COR-L47 (cell line): ENCODE measurements at regions not wholly inside any gene's neighbourhood (a gene's known extent, or its start where the extent isn't known, plus 50 kb on each side); places are given as distances from the start of the nearest gene placed in this dataset.
"Not testable (repeated sequence)": the region's sequence is repeated elsewhere in the genome, so short reads cannot be mapped to it uniquely, and the experiment has no call there.

Experiments used
- DNase-seq: peaks from one replicate; lab custom pipeline; 2025; lab: John Stamatoyannopoulos, UW

DNA sequence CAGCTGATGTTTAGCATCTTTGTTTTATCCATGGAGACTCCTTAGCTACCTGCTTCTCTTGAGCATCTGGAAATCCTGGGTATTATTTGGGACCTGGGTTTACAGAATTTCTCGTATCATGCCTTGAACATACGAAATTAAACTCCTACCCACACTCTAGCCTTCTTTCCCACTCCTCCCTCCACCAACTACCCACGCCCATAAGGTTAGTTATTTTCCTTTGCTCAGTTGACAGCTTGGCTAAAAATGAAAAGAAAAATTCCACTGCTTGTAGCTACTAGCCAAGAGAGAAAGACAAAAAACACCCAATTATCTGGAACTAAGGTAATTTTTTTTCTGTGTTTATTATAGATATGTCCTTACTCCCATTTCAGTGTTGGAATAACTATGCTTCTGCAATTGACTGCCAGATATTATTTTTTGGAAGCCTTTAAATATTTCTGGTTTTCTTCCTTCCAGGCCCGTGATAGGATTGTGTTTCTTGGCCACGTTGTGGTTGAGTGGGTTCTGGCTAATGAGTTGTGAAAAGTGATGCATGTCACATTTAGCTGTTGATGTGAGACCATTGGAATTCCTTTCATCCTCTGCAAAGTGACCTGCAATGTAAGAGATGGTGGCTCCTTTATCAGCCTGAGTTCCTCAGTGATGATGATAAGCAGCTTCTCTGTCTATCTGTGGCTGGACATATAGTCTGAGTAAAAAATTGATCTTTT lies 308.1 kb downstream of the LRRC70 start:
- DNase-seq = no peak

GRCh38 chr5:62837330-62837729 lies 258.7 kb downstream of the LRRC70 start:
- DNase-seq = not testable (repeated sequence)

GRCh38 chr5:62829604-62829986 lies 251.0 kb downstream of the LRRC70 start:
- no peak for DNase-seq

DNA sequence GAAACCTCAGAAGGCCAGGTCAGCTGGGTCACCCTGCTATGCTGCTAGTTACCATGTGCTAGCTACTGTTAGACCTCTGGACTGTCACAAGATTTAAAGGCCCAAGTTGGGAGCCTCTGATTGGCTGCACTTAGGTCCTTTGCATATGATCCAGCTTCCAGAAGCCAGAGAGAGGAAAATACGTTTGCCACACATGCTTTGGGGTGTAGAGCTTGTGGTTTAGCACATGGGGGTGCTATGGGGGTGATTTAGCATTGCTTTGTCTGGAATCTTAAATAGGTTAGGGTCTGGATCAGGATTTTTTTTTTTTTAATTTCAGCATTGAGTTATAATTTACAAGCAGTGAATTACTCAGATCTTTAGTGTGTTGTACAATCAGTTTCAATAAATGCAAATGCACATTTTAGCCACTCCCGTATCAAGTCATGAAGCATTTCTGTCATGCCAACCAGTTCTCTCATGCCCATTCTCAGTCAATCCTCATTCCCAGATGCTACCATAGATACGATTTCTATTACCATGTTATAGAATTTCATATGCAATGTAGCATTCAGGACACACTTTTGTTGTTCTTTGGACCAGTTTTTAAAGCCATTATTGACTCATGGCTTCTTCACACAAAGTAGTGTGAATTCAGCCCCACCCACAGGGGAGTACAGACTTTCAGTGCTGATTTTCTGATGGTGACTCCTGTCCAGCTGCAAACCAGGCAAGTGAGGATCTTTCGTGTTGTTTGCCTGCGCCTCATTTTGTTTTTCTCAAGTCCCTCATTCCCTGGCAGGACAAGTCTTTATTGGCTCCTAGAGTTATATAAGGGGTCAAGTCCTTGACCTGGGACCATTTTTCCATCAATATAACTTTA lies 250.4 kb downstream of the LRRC70 start:
- DNase-seq = no peak

DNA sequence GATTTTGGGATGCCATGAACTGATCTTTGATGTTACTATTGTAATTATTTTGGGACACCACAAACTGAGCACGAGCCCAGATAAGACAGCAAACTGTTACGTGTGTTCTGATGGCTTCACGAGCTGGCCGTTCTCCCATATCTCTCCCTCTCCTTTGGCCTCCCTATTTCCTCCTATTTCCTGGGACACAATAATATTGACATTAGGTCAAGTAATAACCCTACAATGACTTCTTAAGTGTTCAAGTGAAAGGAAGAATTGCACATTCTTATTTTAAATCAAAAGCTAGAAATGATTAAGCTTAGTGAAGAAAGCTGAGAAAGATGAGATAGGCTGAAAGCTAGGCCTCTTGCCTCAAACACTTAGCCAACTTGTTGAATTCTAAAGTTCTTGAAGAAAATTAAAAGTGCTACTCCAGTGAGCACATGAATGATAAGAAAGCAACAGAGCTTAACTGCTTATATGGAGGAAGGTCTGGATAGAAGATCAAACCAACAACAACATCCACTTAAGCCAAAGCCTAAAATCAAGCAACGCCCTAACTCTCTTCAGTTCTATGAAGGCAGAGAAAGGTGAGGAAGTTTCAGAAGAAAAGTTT lies 247.1 kb downstream of the LRRC70 start:
- DNase-seq = no peak

DNA sequence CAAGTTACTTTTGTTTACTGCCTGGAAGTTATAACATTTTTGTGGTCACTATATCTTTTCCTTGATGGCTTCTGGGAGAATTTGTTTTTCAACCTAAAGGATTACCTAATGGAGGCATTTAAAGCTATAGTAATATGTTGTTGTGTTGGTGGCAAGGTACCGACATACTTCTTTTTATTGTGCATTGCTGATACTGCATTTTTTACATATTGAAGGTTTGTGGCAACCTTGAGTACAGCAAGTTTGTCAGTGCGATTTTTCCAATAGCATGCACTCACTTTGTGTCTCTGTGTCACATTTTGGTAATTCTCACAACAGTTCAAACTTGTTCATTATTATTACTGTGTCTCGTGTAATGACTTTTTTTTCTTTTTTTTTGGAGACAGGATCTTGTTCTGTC lies 246.3 kb downstream of the LRRC70 start:
- DNase-seq = no peak

- not testable (repeated sequence) for DNase-seq
Measured at GRCh38 chr5:62817043-62817442, 238.4 kb downstream of the LRRC70 start.

DNA sequence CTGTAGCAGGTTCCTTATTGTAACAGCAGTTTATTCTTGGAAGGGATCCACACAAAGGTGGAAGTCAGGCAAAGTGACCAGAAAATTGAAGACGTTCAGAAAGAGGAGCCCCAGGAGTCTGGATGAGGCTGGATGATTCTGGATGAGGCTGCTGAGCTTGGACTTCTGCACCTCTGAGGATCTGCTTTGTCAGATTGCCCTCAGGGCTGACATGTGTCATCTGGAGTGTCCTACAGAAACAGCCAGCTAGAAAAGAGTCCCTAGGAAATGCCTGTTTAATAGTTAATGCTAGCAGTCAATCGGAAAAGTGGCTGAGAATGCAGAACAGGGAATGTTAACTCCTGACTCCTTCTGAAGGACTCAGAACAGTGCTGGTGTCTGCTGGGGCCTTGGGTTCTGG lies 236.4 kb downstream of the LRRC70 start:
- no peak for DNase-seq

- DNase-seq = peak; percentile 29
Measured at GRCh38 chr5:62812621-62813255, 234.1 kb downstream of the LRRC70 start.

- DNase-seq = not testable (repeated sequence)
Measured at GRCh38 chr5:62804819-62805218, 226.2 kb downstream of the LRRC70 start.

- no peak for DNase-seq
Measured at GRCh38 chr5:62795926-62796325, 217.3 kb downstream of the LRRC70 start.

GRCh38 chr5:62794456-62794855 lies 215.8 kb downstream of the LRRC70 start:
- no peak for DNase-seq

DNA sequence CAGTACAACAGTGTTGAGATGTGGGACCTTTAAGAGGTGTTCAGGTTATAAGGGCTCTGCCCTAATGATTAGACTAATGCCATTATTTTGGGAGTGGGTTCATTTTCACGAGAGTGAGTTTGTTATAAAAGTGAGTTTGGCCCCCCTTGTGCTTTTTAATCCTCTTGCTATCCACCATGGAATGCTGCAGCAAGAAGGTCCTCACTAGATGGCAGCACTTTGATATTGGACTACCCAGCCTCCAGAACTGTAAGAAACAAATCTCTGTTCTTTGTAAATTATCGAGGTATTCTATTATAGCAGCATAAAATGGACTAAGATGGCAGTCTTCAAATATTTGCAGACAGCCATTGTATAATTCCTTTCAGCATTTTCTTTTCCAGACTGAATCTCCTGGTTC lies 212.4 kb downstream of the LRRC70 start:
- DNase-seq = peak; percentile 19

- peak; percentile 84 for DNase-seq
Measured at GRCh38 chr5:62790348-62790747, 211.7 kb downstream of the LRRC70 start.

DNA sequence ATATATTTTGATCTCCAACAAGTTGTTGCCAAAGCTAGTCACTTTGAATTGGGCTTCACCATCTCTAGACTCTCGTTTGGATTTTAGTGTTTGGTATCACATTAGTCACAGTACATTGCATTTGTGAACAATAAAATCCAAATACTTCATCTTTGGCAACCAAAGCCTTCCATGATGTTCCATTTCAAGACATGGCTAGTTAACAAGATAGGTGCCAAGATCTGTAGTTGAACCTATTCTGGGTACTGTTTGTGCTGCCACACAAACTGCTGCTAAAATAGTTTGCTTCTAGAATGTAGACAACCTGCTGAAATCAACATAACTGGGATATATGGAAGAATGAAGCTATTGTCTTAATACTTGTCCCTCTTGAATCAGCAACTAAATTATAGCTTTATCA lies 207.5 kb downstream of the LRRC70 start:
- DNase-seq = no peak

DNA sequence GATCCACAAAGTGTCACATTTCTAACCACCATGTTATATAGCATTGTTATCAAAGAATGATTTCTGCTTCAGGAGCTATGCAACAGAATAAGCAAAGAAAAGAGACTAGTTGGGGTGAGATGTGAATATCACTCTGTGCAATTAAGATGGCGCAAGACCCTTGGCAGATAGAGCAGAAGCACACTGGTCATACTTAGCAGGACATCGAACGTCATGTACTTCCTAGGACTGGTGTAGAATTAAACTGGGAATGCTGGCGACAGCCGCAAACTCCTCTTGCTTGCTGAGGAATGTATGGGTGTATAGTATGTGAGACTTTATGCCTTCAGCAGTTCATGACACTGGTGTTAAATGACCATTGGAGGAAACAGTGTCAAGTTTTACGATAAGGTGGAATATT lies 207.0 kb downstream of the LRRC70 start:
- DNase-seq = no peak

DNA sequence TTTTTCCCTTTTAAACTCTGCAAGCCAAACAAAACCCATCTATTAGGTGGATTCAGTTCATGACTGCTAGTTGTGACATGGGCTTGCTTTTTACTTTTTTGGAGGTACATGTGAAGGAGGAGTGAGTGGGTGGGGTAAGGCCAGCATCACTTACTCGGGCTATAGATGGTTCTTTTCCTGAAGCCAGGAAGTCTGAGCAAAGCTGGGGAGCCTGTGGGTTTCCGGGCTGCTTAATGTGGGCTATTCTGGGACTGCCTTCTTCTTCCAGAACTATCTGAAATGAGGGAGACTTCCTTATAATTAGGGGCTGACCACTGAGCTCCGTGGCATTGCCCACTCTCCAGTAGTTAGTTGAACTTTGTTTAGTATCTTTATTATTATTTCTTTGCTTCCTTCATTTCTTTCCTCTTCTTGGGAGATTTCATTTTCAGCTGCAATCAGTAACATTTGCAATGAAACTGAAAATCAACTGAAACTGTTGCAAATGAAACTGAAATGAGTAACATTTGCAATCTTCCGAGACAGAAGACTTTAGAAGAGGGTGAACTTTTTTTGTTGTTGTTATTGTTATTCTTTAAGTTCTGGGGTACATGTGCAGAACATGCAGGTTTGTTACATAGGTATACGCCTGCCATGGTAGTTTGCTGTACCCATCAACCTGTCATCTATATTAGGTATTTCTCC lies 204.9 kb downstream of the LRRC70 start:
- no peak for DNase-seq

DNA sequence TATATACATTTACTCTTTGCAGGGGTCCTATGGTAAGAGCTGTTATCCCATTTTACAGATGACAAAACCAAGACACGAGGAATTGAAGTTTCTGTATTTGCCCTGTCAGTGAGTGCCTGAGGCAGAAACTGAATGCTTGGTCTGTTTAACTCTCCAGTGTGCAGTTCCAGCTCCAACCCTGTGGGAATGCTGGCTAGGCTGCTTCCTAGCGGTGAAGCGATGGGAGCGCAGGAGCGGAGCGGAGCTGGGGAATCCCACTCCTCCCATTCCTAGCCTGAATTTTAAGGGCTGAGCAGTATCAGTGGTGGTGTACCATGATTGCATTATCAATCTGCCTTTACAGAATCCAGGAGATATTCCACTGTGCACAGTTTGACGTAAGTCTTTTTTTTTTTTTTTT lies 202.3 kb downstream of the LRRC70 start:
- no peak for DNase-seq

- DNase-seq = no peak
Measured at GRCh38 chr5:62780230-62780629, 201.6 kb downstream of the LRRC70 start.

DNA sequence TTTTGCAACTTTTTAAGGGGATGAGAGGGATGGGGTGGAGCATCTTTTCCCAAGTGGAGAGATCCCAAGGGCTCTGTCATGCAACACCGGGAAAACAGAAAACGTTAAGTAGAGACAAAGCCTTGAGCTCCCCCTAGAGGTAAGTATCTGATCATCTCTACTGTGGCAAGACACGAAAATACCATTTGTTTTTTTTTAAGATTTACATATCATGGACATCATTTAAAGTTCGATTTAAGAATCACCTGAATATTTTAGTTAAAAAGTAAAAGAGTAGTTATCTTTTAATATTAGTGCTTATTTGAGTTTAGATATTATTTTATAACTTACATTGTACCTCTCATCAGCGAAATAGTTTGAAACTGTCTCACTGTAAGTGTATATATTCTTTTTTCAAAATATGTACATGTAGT lies 200.4 kb downstream of the LRRC70 start:
- DNase-seq = peak; percentile 66

DNA sequence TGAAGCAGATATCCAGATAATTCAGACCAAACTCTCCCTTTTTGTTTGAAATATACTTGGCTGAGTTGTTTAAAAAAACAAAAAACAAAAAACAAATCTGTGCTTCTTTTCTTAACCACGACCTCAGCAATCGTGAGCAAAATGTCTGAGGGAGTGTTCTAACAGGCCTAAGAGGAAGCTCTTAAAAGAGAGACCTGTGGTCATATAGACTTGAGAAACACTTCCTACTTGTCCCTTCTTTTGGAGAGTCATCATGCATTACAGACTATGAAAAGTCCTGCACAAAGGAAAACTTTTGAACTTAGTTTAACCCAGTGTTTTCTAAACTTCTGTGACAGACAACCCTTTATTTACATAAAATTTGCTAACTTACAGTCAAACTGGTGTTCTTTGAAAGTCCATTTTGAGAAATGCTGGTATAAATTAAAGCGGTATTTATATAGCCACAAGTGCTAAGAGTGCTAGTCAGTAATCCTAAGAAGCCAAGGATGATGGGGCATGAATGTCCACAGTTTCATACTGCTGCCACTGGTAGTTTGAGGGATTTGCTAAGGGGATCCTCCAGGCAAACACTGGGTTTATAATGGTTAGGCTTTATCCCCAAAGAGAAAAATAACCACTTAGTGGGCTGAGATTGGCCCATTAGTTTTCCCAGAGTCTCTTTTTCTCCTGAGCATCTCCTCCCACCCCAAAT lies 199.8 kb downstream of the LRRC70 start:
- DNase-seq = no peak
